ENCODE measurements at regions not wholly inside any gene's neighbourhood (a gene's known extent, or its start where the extent isn't known, plus 50 kb on each side); places are given as distances from the start of the nearest gene placed in this dataset.
A peak's percentile ranks its signal among the peaks of the same experiment; 100 is the strongest.

DNA sequence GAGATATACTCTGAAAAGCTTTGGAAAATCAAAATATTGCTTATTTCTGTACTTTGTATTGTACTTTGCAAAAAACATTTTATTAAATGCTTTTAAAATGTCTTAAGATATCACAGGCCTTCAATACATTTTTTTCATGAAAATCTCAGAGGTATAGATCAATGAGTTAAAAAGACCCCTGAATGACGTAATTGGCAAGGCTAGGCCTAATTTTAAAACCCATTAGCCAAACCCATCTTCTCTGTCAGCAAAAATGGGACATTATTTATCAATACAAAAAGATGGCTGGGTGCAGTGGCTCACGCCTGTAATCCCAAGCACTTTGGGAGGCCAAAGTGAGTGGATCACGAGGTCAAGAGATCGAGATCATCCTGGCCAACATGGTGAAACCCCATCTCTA lies 84.8 kb upstream of the PAK5 start:
- Histone ChIP-seq H3K27me3 (no peaks in the 10 kb centered on the region), H3K9me3 (no peaks in the 10 kb centered on the region), H3K36me3 (no peaks in the 10 kb centered on the region), H3K27ac (no peak overlapping the region), H3K4me3 (no peak overlapping the region), H3K4me1 (no peaks in the 10 kb centered on the region)
- TF ChIP-seq, protein P1, sequence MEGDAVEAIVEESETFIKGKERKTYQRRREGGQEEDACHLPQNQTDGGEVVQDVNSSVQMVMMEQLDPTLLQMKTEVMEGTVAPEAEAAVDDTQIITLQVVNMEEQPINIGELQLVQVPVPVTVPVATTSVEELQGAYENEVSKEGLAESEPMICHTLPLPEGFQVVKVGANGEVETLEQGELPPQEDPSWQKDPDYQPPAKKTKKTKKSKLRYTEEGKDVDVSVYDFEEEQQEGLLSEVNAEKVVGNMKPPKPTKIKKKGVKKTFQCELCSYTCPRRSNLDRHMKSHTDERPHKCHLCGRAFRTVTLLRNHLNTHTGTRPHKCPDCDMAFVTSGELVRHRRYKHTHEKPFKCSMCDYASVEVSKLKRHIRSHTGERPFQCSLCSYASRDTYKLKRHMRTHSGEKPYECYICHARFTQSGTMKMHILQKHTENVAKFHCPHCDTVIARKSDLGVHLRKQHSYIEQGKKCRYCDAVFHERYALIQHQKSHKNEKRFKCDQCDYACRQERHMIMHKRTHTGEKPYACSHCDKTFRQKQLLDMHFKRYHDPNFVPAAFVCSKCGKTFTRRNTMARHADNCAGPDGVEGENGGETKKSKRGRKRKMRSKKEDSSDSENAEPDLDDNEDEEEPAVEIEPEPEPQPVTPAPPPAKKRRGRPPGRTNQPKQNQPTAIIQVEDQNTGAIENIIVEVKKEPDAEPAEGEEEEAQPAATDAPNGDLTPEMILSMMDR (IDR thresholded peaks at IDR 0.05): no peak
- intact Hi-C loops (cut with DNase I): no loop called here
- DNase-seq (no peak), ATAC-seq (no peak)

DNA sequence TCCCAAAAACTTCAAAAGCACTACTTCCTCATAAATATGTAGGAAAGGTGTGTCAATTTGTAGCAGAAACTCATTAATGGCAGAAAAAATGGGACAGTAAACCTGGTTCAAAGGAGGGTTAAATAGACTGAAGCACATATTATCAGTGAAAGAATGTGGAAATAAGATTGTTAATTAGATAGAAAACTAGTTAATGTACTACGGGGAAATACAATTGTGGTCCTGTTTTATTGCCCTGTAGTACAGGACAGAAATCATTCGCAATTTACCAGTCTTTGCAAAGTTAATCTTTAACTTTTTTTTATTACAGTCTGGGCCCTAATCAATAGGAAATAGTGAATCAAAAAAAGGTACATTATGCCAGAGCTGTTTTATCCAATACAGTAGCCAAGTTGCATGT lies 82.0 kb upstream of the PAK5 start:
- H3K9me3 ChIP-seq: no peaks in the 10 kb centered on the region
- H3K27me3 ChIP-seq: no peaks in the 10 kb centered on the region
- TF ChIP-seq, protein P1 (IDR thresholded peaks at IDR 0.05): no peak
- no peak overlapping the region for H3K4me3 ChIP-seq
- no peak for DNase-seq
- no peaks in the 10 kb centered on the region for H3K4me1 ChIP-seq
- intact Hi-C loops (cut with DNase I): no loop called here
- ATAC-seq: no peak
- no peak overlapping the region for H3K27ac ChIP-seq
- H3K36me3 ChIP-seq: no peaks in the 10 kb centered on the region

DNA sequence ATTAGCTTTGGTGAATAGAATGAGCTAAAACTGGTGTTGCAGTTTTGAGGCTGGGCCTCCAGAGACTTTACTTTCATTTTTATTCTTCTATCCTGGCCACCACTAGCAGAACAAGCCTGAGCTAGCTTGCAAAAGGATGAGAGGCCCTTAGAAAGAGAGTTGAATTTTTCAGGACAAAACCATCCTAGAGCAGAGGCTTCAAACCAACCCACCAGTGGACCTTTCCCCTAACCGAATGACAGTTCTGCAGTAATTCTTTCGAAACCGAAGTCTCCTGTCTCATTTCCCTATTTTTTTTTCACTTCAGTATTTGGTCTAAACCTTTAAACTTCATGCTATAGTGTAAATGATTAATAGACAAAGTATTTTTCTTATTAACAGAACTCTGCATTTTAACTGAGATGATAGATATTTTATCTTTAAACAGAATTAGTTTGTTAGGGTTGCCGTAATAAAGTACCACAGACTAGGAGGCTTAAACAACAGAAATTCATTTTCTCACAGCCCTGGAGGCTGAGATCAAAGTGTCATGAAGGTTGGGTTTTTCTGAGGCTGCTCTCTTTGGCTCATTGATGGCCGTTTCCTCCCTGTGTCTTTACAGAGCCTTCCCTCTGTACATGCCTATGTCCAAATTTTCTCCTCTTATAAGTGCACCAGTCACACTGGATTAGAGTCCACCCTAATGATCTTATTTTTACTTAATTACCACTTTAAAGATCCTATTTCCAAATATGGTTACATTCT lies 80.6 kb upstream of the PAK5 start:
- ATAC-seq: peak; percentile 61
- Histone ChIP-seq H3K9me3 (no peaks in the 10 kb centered on the region), H3K36me3 (no peaks in the 10 kb centered on the region), H3K27me3 (no peaks in the 10 kb centered on the region), H3K27ac (no peak overlapping the region), H3K4me1 (no peaks in the 10 kb centered on the region), H3K4me3 (no peak overlapping the region)
- TF ChIP-seq, protein P1 (IDR thresholded peaks at IDR 0.05): no peak
- intact Hi-C loops (cut with DNase I): no loop called here
- DNase-seq: no peak

DNA sequence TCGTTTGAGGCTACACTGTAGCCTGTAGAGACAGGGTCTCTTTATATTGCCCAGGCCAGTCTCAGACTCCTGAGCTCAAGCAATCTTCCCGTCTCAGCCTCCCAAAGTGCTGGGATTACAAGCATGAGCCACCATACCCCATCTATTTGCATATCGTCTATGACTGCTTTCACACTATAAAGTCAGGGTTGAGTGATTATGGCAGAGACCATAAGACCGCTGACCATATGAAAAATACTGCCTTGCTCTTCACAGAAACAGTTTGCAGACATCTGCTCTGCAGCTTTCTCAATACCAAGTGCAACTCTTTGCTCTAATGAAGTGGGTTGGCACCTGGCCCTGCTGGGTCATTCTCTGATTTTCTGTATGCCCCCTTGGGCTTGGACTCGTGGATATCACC lies 79.5 kb upstream of the PAK5 start:
- Histone ChIP-seq H3K27me3 (no peaks in the 10 kb centered on the region), H3K36me3 (no peaks in the 10 kb centered on the region), H3K27ac (no peak overlapping the region), H3K9me3 (no peaks in the 10 kb centered on the region), H3K4me1 (no peaks in the 10 kb centered on the region), H3K4me3 (no peak overlapping the region)
- TF ChIP-seq, protein P1 (IDR thresholded peaks at IDR 0.05): no peak
- DNase-seq (no peak), ATAC-seq (no peak)
- intact Hi-C loops (cut with DNase I): no loop called here

DNA sequence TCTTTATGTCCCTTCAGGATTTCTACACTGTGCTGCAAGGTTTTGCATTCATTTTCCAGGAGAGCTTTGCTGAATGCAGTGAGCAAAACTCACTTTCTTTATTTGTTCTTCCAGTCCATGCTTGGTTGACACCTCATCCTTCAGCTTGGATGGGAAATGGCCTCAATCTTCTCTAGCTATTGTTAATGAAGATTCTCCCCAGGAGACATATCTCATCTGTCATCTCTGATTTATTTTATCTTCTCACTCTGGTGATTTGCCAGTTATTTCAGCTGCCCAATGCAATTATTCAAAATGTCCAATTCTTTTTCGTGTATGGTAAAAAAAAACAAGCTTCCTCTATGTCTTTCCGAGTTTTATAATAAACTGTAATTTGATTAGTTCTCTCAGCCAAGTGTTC lies 77.9 kb upstream of the PAK5 start:
- H3K9me3 ChIP-seq: no peaks in the 10 kb centered on the region
- TF ChIP-seq, protein P1 (IDR thresholded peaks at IDR 0.05): no peak
- H3K27me3 ChIP-seq: no peaks in the 10 kb centered on the region
- ATAC-seq: no peak
- intact Hi-C loops (cut with DNase I): no loop called here
- H3K27ac ChIP-seq: no peak overlapping the region
- no peak for DNase-seq
- H3K36me3 ChIP-seq: no peaks in the 10 kb centered on the region
- no peak overlapping the region for H3K4me3 ChIP-seq
- no peaks in the 10 kb centered on the region for H3K4me1 ChIP-seq

Data from upper lobe of right lung (tissue), 1 donor.